ENCODE measurements at regions not wholly inside any gene's neighbourhood (a gene's known extent, or its start where the extent isn't known, plus 50 kb on each side); places are given as distances from the start of the nearest gene placed in this dataset.

- TF ChIP-seq POLR2AphosphoS5 (IDR thresholded peaks at IDR 0.05), result no peak
- TF ChIP-seq POLR2A (IDR thresholded peaks at IDR 0.05; ENCODE audit: low read depth), result no peak
- H3K4me1 ChIP-seq, result peaks cover 0 to 13% (median 9%) of the 10 kb centered on the region in 4 donors
- H3K4me3 ChIP-seq, result no peak overlapping the region
- H3K27me3 ChIP-seq, result no peaks in the 10 kb centered on the region
- H3K36me3 ChIP-seq, result no peaks in the 10 kb centered on the region
- intact Hi-C loops (cut with DNase I), result no loop called here
- DNase-seq (ENCODE audit: extremely low spot score), result no peak
- no peaks in the 10 kb centered on the region for H3K9me3 ChIP-seq
- 59% methylated on average over 2 of the region's 2 CpGs for WGBS
- H3K27ac ChIP-seq (replicated peaks in 1 of 4), result peak overlapping the region in 1 of 4 donors; percentile 12
Observed at GRCh38 chr6:5936140-5936539, 70.6 kb downstream of the NRN1 start.

GRCh38 chr6:5930968-5931367 lies 75.8 kb downstream of the NRN1 start:
- no peak overlapping the region for H3K27ac ChIP-seq (replicated peaks in 1 of 4)
- TF ChIP-seq CTCF (IDR thresholded peaks at IDR 0.05) (no peak), POLR2A (IDR thresholded peaks at IDR 0.05; ENCODE audit: low read depth) (no peak), POLR2AphosphoS5 (IDR thresholded peaks at IDR 0.05) (no peak)
- 54% methylated on average over 2 of the region's 2 CpGs for WGBS
- no peaks in the 10 kb centered on the region for H3K4me1 ChIP-seq
- H3K4me3 ChIP-seq, result no peak overlapping the region
- peaks cover 0 to 9% (median 0%) of the 10 kb centered on the region in 4 donors for H3K9me3 ChIP-seq
- H3K36me3 ChIP-seq, result no peaks in the 10 kb centered on the region
- intact Hi-C loops (cut with DNase I), result no loop called here
- H3K27me3 ChIP-seq, result no peaks in the 10 kb centered on the region
- no peak for DNase-seq (ENCODE audit: extremely low spot score)

GRCh38 chr6:5930143-5930770 lies 76.5 kb downstream of the NRN1 start:
- no peak for DNase-seq (ENCODE audit: extremely low spot score)
- Histone ChIP-seq H3K27ac (replicated peaks in 1 of 4) (no peak overlapping the region), H3K4me1 (no peaks in the 10 kb centered on the region), H3K4me3 (no peak overlapping the region), H3K36me3 (no peaks in the 10 kb centered on the region), H3K9me3 (peaks cover 0 to 9% (median 2%) of the 10 kb centered on the region in 4 donors), H3K27me3 (no peaks in the 10 kb centered on the region)
- TF ChIP-seq EP300 (IDR thresholded peaks at IDR 0.05) (no peak), POLR2AphosphoS5 (IDR thresholded peaks at IDR 0.05) (no peak), CTCF (IDR thresholded peaks at IDR 0.05) (no peak), POLR2A (IDR thresholded peaks at IDR 0.05; ENCODE audit: low read depth) (no peak)
- intact Hi-C loops (cut with DNase I), result no loop called here
- 60% methylated on average over 4 of the region's 4 CpGs for whole genome bisulfite sequencing

GRCh38 chr6:5923840-5924239 lies 82.9 kb downstream of the NRN1 start:
- 91% methylated on average over 4 of the region's 4 CpGs for WGBS
- Histone ChIP-seq H3K27ac (replicated peaks in 1 of 4) (no peak overlapping the region), H3K27me3 (no peaks in the 10 kb centered on the region), H3K36me3 (no peaks in the 10 kb centered on the region), H3K9me3 (peaks cover 0 to 13% (median 6%) of the 10 kb centered on the region in 4 donors), H3K4me3 (no peak overlapping the region), H3K4me1 (no peaks in the 10 kb centered on the region)
- intact Hi-C loops (cut with DNase I), result no loop called here
- DNase-seq (ENCODE audit: extremely low spot score), result no peak
- TF ChIP-seq CTCF (IDR thresholded peaks at IDR 0.05), result no peak
- TF ChIP-seq POLR2A (IDR thresholded peaks at IDR 0.05; ENCODE audit: low read depth), result no peak
- TF ChIP-seq EP300 (IDR thresholded peaks at IDR 0.05), result no peak
- TF ChIP-seq POLR2AphosphoS5 (IDR thresholded peaks at IDR 0.05), result no peak

- intact Hi-C loops (cut with DNase I), result no loop called here
- no peak overlapping the region for H3K4me3 ChIP-seq
- H3K27me3 ChIP-seq, result no peaks in the 10 kb centered on the region
- peaks cover 0 to 13% (median 6%) of the 10 kb centered on the region in 4 donors for H3K9me3 ChIP-seq
- no peak for DNase-seq (ENCODE audit: extremely low spot score)
- H3K36me3 ChIP-seq, result no peaks in the 10 kb centered on the region
- WGBS, result 76% methylated on average over 4 of the region's 4 CpGs
- TF ChIP-seq EP300 (IDR thresholded peaks at IDR 0.05) (no peak), POLR2A (IDR thresholded peaks at IDR 0.05; ENCODE audit: low read depth) (no peak), POLR2AphosphoS5 (IDR thresholded peaks at IDR 0.05) (no peak), CTCF (IDR thresholded peaks at IDR 0.05) (no peak)
- no peaks in the 10 kb centered on the region for H3K4me1 ChIP-seq
- H3K27ac ChIP-seq (replicated peaks in 1 of 4), result no peak overlapping the region
Observed at GRCh38 chr6:5922230-5922629, 84.5 kb downstream of the NRN1 start.
